Ectodermal cell (in vitro differentiated cells): ENCODE measurements at regions not wholly inside any gene's neighbourhood (a gene's known extent, or its start where the extent isn't known, plus 50 kb on each side); places are given as distances from the start of the nearest gene placed in this dataset.
"Not testable (repeated sequence)": the region's sequence is repeated elsewhere in the genome, so short reads cannot be mapped to it uniquely, and the experiment has no call there.

ENCODE experiments used
- H3K27ac ChIP-seq: 2 replicates; pipeline ENCODE4 v1.7.0; 2013; ENCODE audit warnings: mild to moderate bottlenecking, low read depth, low read length; ENCODE audit not compliant: insufficient read depth, poor library complexity, severe bottlenecking
- H3K27me3 ChIP-seq: 2 replicates; pipeline ENCODE4 v1.7.0; 2013; ENCODE audit warnings: mild to moderate bottlenecking, low read length; ENCODE audit not compliant: insufficient read depth, control insufficient read depth, poor library complexity, severe bottlenecking
- H3K36me3 ChIP-seq: one replicate; pipeline ENCODE4 v1.7.0; 2013; ENCODE audit warnings: low read length; ENCODE audit not compliant: control insufficient read depth, insufficient read depth
- H3K4me1 ChIP-seq: one replicate; pipeline ENCODE4 v1.7.0; 2013; ENCODE audit warnings: low read length; ENCODE audit not compliant: control insufficient read depth, insufficient read depth
- H3K4me3 ChIP-seq: 2 replicates; pipeline ENCODE4 v1.7.0; 2013; ENCODE audit warnings: low read depth, low read length, control low read depth; ENCODE audit not compliant: insufficient read depth
- H3K9me3 ChIP-seq: 2 replicates; pipeline ENCODE4 v1.7.0; 2013; ENCODE audit warnings: mild to moderate bottlenecking, low read length, moderate library complexity; ENCODE audit not compliant: control insufficient read depth
- WGBS, 2 experiments: methylation state at CpG; one replicate each; pipeline ENCODE4 v1.1.7; 2013; ENCODE audit warnings: missing lambda C conversion rate in 2 of 2; 5-methylcytosine and 5-hydroxymethylcytosine counted together

DNA sequence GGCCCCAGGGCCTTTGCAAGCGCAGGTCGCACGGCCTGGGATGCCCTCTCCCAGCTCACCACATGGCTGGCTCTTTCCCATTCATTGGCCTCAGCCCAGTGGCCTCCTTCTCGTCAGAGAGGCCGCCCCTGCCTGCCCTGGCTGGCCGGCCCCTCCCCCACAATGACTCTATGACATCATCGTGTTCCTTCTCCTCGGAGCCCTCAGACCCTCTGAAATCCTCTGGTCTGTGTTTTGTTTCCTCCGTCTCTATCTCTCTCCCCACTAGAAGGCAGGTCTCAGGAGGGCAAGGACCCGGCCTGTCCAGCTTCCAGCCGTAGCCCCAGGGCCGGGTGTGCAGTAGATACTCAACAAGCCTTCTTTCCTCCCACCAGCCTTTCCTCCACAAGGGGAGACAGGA lies 164.8 kb upstream of the FOXF1 start:
- H3K4me1 ChIP-seq: peaks cover 9% of the 10 kb centered on the region
- WGBS, 2 experiments: 46 to 50% methylated on average over 11 of the region's 12 CpGs
- no peaks in the 10 kb centered on the region for H3K36me3 ChIP-seq
- H3K27ac ChIP-seq: no peak overlapping the region
- no peaks in the 10 kb centered on the region for H3K9me3 ChIP-seq
- H3K27me3 ChIP-seq: peaks cover 53% of the 10 kb centered on the region
- no peak overlapping the region for H3K4me3 ChIP-seq

- 90% methylated on average over 7 of the region's 7 CpGs for WGBS, 2 experiments
- H3K4me3 ChIP-seq: no peak overlapping the region
- peaks cover 49% of the 10 kb centered on the region for H3K27me3 ChIP-seq
- H3K4me1 ChIP-seq: peaks cover 9% of the 10 kb centered on the region
- H3K27ac ChIP-seq: no peak overlapping the region
- H3K36me3 ChIP-seq: no peaks in the 10 kb centered on the region
- H3K9me3 ChIP-seq: no peaks in the 10 kb centered on the region
Observed at GRCh38 chr16:86346034-86346433, 164.3 kb upstream of the FOXF1 start.

- 83 to 88% methylated on average over 3 of the region's 3 CpGs for WGBS, 2 experiments
- Histone ChIP-seq H3K27me3 (peaks cover 38% of the 10 kb centered on the region), H3K4me3 (no peak overlapping the region)
Observed at GRCh38 chr16:86347090-86347489, 163.2 kb upstream of the FOXF1 start.

GRCh38 chr16:86347916-86348555 lies 162.3 kb upstream of the FOXF1 start:
- peaks cover 29% of the 10 kb centered on the region for H3K27me3 ChIP-seq
- WGBS, 2 experiments: 81% methylated on average over 11 of the region's 11 CpGs

More at GRCh38 chr16:86347090-86347489, 163.2 kb upstream of the FOXF1 start:
- H3K4me1 ChIP-seq: peaks cover 9% of the 10 kb centered on the region
- no peaks in the 10 kb centered on the region for H3K9me3 ChIP-seq
- H3K27ac ChIP-seq: no peak overlapping the region
- H3K36me3 ChIP-seq: no peaks in the 10 kb centered on the region

GRCh38 chr16:86349338-86349900 lies 160.9 kb upstream of the FOXF1 start:
- Histone ChIP-seq H3K27ac (no peak overlapping the region), H3K27me3 (peaks cover 15% of the 10 kb centered on the region), H3K36me3 (no peaks in the 10 kb centered on the region), H3K4me1 (peaks cover 5% of the 10 kb centered on the region), H3K4me3 (no peak overlapping the region), H3K9me3 (no peaks in the 10 kb centered on the region)
- WGBS, 2 experiments: 85 to 87% methylated on average over 5 of the region's 5 CpGs

More at GRCh38 chr16:86347916-86348555, 162.3 kb upstream of the FOXF1 start:
- no peaks in the 10 kb centered on the region for H3K36me3 ChIP-seq
- no peak overlapping the region for H3K4me3 ChIP-seq
- no peaks in the 10 kb centered on the region for H3K9me3 ChIP-seq
- H3K4me1 ChIP-seq: peaks cover 9% of the 10 kb centered on the region
- H3K27ac ChIP-seq: no peak overlapping the region

DNA sequence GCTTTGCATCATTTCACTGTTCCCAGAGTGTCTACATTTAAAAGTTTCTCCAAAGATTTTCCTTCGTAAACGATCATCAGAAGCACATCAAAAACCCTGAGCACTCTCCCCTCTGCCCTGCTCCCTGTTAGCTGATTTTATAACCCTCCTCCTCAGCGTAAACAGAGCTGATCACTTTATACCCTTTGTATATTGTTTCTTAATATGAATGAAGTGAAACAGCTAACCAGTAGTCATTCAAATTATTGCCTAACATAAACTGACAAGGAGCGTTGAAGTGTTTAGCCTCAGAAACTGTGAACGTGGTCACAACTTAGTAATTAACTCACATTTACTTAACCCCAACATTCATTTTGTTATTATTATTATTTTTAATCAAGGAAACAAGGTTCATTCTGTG lies 160.0 kb upstream of the FOXF1 start:
- Histone ChIP-seq H3K9me3 (no peaks in the 10 kb centered on the region), H3K27me3 (peaks cover 6% of the 10 kb centered on the region), H3K27ac (no peak overlapping the region), H3K4me1 (no peaks in the 10 kb centered on the region), H3K36me3 (no peaks in the 10 kb centered on the region), H3K4me3 (no peak overlapping the region)
- WGBS, 2 experiments: 82 to 85% methylated on average over 5 of the region's 5 CpGs

GRCh38 chr16:86351041-86351784 lies 159.1 kb upstream of the FOXF1 start:
- Histone ChIP-seq H3K36me3 (no peaks in the 10 kb centered on the region), H3K4me3 (no peak overlapping the region), H3K9me3 (no peaks in the 10 kb centered on the region), H3K27ac (no peak overlapping the region), H3K4me1 (no peaks in the 10 kb centered on the region), H3K27me3 (peaks cover 4% of the 10 kb centered on the region)
- 84 to 88% methylated on average over 20 of the region's 20 CpGs for WGBS, 2 experiments

GRCh38 chr16:86351785-86352139 lies 158.6 kb upstream of the FOXF1 start:
- 78 to 81% methylated on average over 10 of the region's 10 CpGs for WGBS, 2 experiments
- H3K36me3 ChIP-seq, H3K27me3 ChIP-seq, H3K4me1 ChIP-seq, H3K27ac ChIP-seq, H3K9me3 ChIP-seq, H3K4me3 ChIP-seq: not testable (repeated sequence)

GRCh38 chr16:86353148-86353547 lies 157.2 kb upstream of the FOXF1 start:
- Histone ChIP-seq H3K9me3 (no peaks in the 10 kb centered on the region), H3K27ac (no peak overlapping the region), H3K4me1 (no peaks in the 10 kb centered on the region), H3K36me3 (no peaks in the 10 kb centered on the region), H3K27me3 (peaks cover under 1% of the 10 kb centered on the region), H3K4me3 (no peak overlapping the region)
- WGBS, 2 experiments: 58 to 61% methylated on average over 11 of the region's 11 CpGs

DNA sequence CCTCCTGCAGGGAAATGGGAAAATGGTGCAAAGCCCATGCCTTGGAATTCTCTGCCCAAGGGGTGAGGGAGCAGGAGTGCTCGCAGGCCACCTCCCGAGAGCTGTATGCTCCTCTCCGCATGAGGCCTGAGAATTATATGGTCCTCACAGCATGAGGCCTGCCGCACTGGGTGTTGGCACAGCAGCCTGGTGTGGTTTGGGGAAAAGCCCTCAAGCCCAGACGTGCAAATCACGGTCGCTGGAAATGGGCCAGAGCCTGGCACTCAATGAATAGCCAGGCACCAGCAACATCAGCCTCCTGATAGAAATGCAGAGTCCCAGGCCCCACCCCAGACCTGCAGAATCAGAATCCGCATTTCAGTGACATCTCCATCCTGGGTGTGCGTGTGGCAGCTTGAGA lies 156.4 kb upstream of the FOXF1 start:
- Histone ChIP-seq H3K27me3 (no peaks in the 10 kb centered on the region), H3K36me3 (no peaks in the 10 kb centered on the region), H3K27ac (no peak overlapping the region), H3K4me3 (no peak overlapping the region), H3K4me1 (no peaks in the 10 kb centered on the region), H3K9me3 (no peaks in the 10 kb centered on the region)
- WGBS, 2 experiments: 76 to 80% methylated on average over 9 of the region's 9 CpGs
